SK-N-SH treated with all-trans-retinoic acid at 6 μM for 48 hours (cell line): ENCODE measurements at regions not wholly inside any gene's neighbourhood (a gene's known extent, or its start where the extent isn't known, plus 50 kb on each side); places are given as distances from the start of the nearest gene placed in this dataset.

Experiments
- CREB5 ChIP-seq: fragments of 250-450 bp; sonication (Bioruptor Pico); IDR thresholded peaks from 2 replicates; pipeline ENCODE4 v1.5.1; 2020; ENCODE audit warnings: low read depth, mild to moderate bottlenecking, moderate library complexity
- OSR1 ChIP-seq: fragments of 250-450 bp; sonication (Bioruptor Pico); IDR thresholded peaks from 2 replicates; pipeline ENCODE4 v1.8.0; 2022; ENCODE audit warnings: moderate library complexity, mild to moderate bottlenecking, inconsistent platforms
- PATZ1 ChIP-seq: fragments of 250-450 bp; sonication (Bioruptor Pico); IDR thresholded peaks from 2 replicates; pipeline ENCODE4 v1.8.0; 2020; ENCODE audit warnings: mild to moderate bottlenecking, moderate library complexity, borderline replicate concordance
- PPARA ChIP-seq: fragments of 250-450 bp; sonication (Bioruptor Pico); IDR thresholded peaks from 2 replicates; pipeline ENCODE4 v1.5.0; 2020; ENCODE audit warnings: mild to moderate bottlenecking, borderline replicate concordance
- RARB ChIP-seq: fragments of 250-450 bp; sonication (Bioruptor Pico); IDR thresholded peaks from 2 replicates; pipeline ENCODE4 v1.8.0; 2021; ENCODE audit warnings: mild to moderate bottlenecking, moderate library complexity
- TCF4 ChIP-seq: fragments of 250-450 bp; sonication (Bioruptor Pico); IDR thresholded peaks from 2 replicates; pipeline ENCODE4 v1.8.0; 2021; ENCODE audit warnings: mild to moderate bottlenecking, moderate library complexity, borderline replicate concordance
- TOX ChIP-seq: fragments of 250-450 bp; sonication (Bioruptor Pico); IDR thresholded peaks from 2 replicates; pipeline ENCODE4 v1.8.0; 2021; ENCODE audit warnings: mild to moderate bottlenecking, moderate library complexity, borderline replicate concordance
- ZFP3 ChIP-seq: fragments of 250-450 bp; sonication (Bioruptor Pico); IDR thresholded peaks from 2 replicates; pipeline ENCODE4 v1.5.0; 2020; ENCODE audit warnings: mild to moderate bottlenecking, moderate library complexity
- ZNF8 ChIP-seq: fragments of 450-650 bp; formaldehyde crosslinking; IDR thresholded peaks from 2 replicates; pipeline ENCODE4 v1.5.0; 2020; ENCODE audit warnings: mild to moderate bottlenecking, moderate library complexity
- TF ChIP-seq, protein P1 (sequence below): fragments of 250-450 bp; sonication (Bioruptor Pico); IDR thresholded peaks from 2 replicates; pipeline ENCODE4 v1.5.0; 2020; ENCODE audit warnings: mild to moderate bottlenecking, moderate library complexity

DNA sequence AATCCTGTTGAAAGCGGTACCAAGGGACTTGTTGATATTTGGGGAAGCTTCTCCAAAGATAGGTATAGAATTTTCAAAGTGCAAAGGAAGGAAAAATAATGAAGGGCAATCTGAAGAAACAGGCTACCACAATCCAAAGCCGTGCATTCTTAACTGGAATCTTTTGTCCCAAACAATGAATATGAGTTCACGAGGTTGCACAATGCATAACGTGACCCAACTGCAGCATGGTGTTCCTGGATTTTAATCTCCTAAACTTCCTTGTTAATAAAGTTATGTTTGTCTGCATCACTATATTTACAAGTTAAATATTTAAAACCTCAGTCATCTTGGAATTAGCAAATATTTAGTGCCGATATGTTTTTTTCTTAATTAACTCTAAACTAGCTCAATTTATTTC lies 203.7 kb downstream of the WDR11 start:
- TF ChIP-seq PATZ1: no peak
- no peak for TF ChIP-seq ZNF8 (CRISPR knock-in tag)
- TF ChIP-seq, protein P1, sequence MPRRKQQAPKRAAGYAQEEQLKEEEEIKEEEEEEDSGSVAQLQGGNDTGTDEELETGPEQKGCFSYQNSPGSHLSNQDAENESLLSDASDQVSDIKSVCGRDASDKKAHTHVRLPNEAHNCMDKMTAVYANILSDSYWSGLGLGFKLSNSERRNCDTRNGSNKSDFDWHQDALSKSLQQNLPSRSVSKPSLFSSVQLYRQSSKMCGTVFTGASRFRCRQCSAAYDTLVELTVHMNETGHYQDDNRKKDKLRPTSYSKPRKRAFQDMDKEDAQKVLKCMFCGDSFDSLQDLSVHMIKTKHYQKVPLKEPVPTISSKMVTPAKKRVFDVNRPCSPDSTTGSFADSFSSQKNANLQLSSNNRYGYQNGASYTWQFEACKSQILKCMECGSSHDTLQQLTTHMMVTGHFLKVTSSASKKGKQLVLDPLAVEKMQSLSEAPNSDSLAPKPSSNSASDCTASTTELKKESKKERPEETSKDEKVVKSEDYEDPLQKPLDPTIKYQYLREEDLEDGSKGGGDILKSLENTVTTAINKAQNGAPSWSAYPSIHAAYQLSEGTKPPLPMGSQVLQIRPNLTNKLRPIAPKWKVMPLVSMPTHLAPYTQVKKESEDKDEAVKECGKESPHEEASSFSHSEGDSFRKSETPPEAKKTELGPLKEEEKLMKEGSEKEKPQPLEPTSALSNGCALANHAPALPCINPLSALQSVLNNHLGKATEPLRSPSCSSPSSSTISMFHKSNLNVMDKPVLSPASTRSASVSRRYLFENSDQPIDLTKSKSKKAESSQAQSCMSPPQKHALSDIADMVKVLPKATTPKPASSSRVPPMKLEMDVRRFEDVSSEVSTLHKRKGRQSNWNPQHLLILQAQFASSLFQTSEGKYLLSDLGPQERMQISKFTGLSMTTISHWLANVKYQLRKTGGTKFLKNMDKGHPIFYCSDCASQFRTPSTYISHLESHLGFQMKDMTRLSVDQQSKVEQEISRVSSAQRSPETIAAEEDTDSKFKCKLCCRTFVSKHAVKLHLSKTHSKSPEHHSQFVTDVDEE (CRISPR knock-in tag): no peak
- TF ChIP-seq ZFP3: no peak
- no peak for TF ChIP-seq CREB5 (CRISPR knock-in tag)
- TF ChIP-seq OSR1 (CRISPR knock-in tag): no peak
- no peak for TF ChIP-seq TOX (CRISPR knock-in tag)
- no peak for TF ChIP-seq TCF4 (CRISPR knock-in tag)
- no peak for TF ChIP-seq PPARA (CRISPR knock-in tag)
- no peak for TF ChIP-seq RARB (CRISPR knock-in tag)
